Stomach (tissue), 8 donors: ENCODE measurements at regions not wholly inside any gene's neighbourhood (a gene's known extent, or its start where the extent isn't known, plus 50 kb on each side); places are given as distances from the start of the nearest gene placed in this dataset.
A peak's percentile ranks its signal among the peaks of the same experiment; 100 is the strongest.

Experiments used
- DNase-seq, 2 donors: peaks; one replicate each; pipeline versions ENCODE4 v3.0.0 to v3.0.0-alpha.2; 2013 to 2019
- H3K27ac ChIP-seq, 5 donors: fragments of 200-600 bp in 4 of 5; sonication (generic) in 4 of 5; one replicate each; pipeline ENCODE4 v1.5.1; 2013 to 2019; ENCODE audit warnings: mild to moderate bottlenecking in 1 of 5, moderate library complexity in 1 of 5
- H3K27me3 ChIP-seq, 3 donors: fragments of 200-600 bp; sonication (generic); one replicate each; pipeline ENCODE4 v1.5.1; 2017 to 2019; ENCODE audit warnings: mixed run types in 1 of 3
- H3K36me3 ChIP-seq, 4 donors: fragments of 200-600 bp; sonication (generic); 1 replicate in 3 of 4; 2 replicates in 1 of 4; pipeline ENCODE4 v1.5.1; 2016 to 2019
- H3K4me1 ChIP-seq, 4 donors: fragments of 200-600 bp; sonication (generic); one replicate each; pipeline ENCODE4 v1.5.1; 2016 to 2019
- H3K4me3 ChIP-seq, 4 donors: fragments of 200-600 bp; sonication (generic) in 3 of 4; one replicate each; pipeline ENCODE4 v1.5.1; 2016 to 2019; ENCODE audit warnings: mild to moderate bottlenecking in 1 of 4
- H3K9me3 ChIP-seq, 4 donors: fragments of 200-600 bp; sonication (generic); one replicate each; pipeline ENCODE4 v1.5.1; 2016 to 2019
- CTCF ChIP-seq, 7 experiments: fragments of 450-650 bp in 4 of 7; fragments of 200-600 bp in 3 of 7; sonication (generic) in 3 of 7; IDR thresholded peaks; one replicate each; pipeline ENCODE4 v1.5.1; 2016 to 2019; ENCODE audit warnings: antibody characterized with exemption in 7 of 7, control low read depth in 2 of 7, mild to moderate bottlenecking in 1 of 7
- EP300 ChIP-seq: sonication (generic); formaldehyde crosslinking; IDR thresholded peaks from one replicate; pipeline ENCODE4 v1.6.1; 2017; ENCODE audit warnings: antibody characterized with exemption
- POLR2A ChIP-seq, 4 donors: fragments of 450-650 bp; IDR thresholded peaks; one replicate each; pipeline ENCODE4 v1.6.1; 2016; ENCODE audit warnings: antibody characterized with exemption in 4 of 4, control low read depth in 2 of 4, mild to moderate bottlenecking in 1 of 4, moderate library complexity in 1 of 4
- POLR2AphosphoS5 ChIP-seq, 3 donors: sonication (generic); formaldehyde crosslinking; IDR thresholded peaks; one replicate each; pipeline ENCODE4 v1.6.1; 2016; ENCODE audit warnings: antibody characterized with exemption in 3 of 3
- WGBS, 5 donors: extraction: QIAGEN DNeasy Blood & Tissue Kit in 3 of 5; methylation state at CpG; one replicate each; pipeline versions ENCODE4 v1.1.5 to v1.1.7; 2013 to 2018; 5-methylcytosine and 5-hydroxymethylcytosine counted together
- intact Hi-C: fragments of 100-400 bp; cut with DNase I; formaldehyde crosslinking; loops from one replicate; pipeline ENCODE4 v1.15.1; 2023; ENCODE audit warnings: low total_unique reads
- donor health status: healthy with polysubstance abuse.
- donor health status: Bipolar disorder and iron deficiency.
- donor health status: healthy.

- no peaks in the 10 kb centered on the region for H3K36me3 ChIP-seq
- H3K9me3 ChIP-seq: no peaks in the 10 kb centered on the region
- intact Hi-C loops: no loop called here
- DNase-seq: no peak
- peaks cover 14 to 40% (median 25%) of the 10 kb centered on the region in 4 donors for H3K4me1 ChIP-seq
- H3K4me3 ChIP-seq: no peak overlapping the region
- 62 to 76% (median 72%) methylated on average over 2 of the region's 2 CpGs for WGBS, 5 donors
- no peaks in the 10 kb centered on the region for H3K27me3 ChIP-seq
- TF ChIP-seq EP300 (no peak), POLR2A (IDR thresholded peaks at IDR 0.05) (no peak), POLR2AphosphoS5 (IDR thresholded peaks at IDR 0.05) (no peak), CTCF (IDR thresholded peaks at IDR 0.05) (no peak)
- no peak overlapping the region for H3K27ac ChIP-seq
Measured at GRCh38 chr10:78540355-78541076, 506.9 kb downstream of the RPS24 start.

GRCh38 chr10:78541481-78542140, 507.9 kb downstream of the RPS24 start:
- Histone ChIP-seq H3K4me1 (peaks cover 14 to 40% (median 25%) of the 10 kb centered on the region in 4 donors), H3K4me3 (no peak overlapping the region)

GRCh38 chr10:78542141-78542489, 508.5 kb downstream of the RPS24 start:
- peak overlapping the region in 3 of 5 donors; percentile 73 to 82 (median 76) for H3K27ac ChIP-seq
- no peaks in the 10 kb centered on the region for H3K9me3 ChIP-seq
- TF ChIP-seq POLR2A (IDR thresholded peaks at IDR 0.05) (no peak), POLR2AphosphoS5 (IDR thresholded peaks at IDR 0.05) (no peak), EP300 (no peak), CTCF (IDR thresholded peaks at IDR 0.05) (no peak)
- no peak for DNase-seq
- H3K36me3 ChIP-seq: no peaks in the 10 kb centered on the region
- H3K4me3 ChIP-seq: no peak overlapping the region
- H3K4me1 ChIP-seq: peaks cover 14 to 40% (median 25%) of the 10 kb centered on the region in 4 donors
- intact Hi-C loops: no loop called here
- H3K27me3 ChIP-seq: no peaks in the 10 kb centered on the region
- WGBS, 5 donors: 69 to 79% (median 77%) methylated on average over 6 of the region's 6 CpGs

More at GRCh38 chr10:78541481-78542140, 507.9 kb downstream of the RPS24 start:
- intact Hi-C loops: no loop called here
- no peaks in the 10 kb centered on the region for H3K27me3 ChIP-seq
- H3K27ac ChIP-seq: peak overlapping the region in 2 of 5 donors; percentile 76 to 82
- no peak for DNase-seq
- TF ChIP-seq POLR2AphosphoS5 (IDR thresholded peaks at IDR 0.05): no peak
- no peak for TF ChIP-seq CTCF (IDR thresholded peaks at IDR 0.05)
- no peak for TF ChIP-seq POLR2A (IDR thresholded peaks at IDR 0.05)
- H3K36me3 ChIP-seq: no peaks in the 10 kb centered on the region
- 48 to 76% (median 53%) methylated on average over 3 to 4 of the region's 4 CpGs for WGBS, 5 donors
- no peaks in the 10 kb centered on the region for H3K9me3 ChIP-seq

- WGBS, 5 donors: 58 to 84% (median 66%) methylated on average over 5 to 7 of the region's 7 CpGs
- Histone ChIP-seq H3K27me3 (no peaks in the 10 kb centered on the region), H3K4me3 (no peak overlapping the region), H3K36me3 (no peaks in the 10 kb centered on the region), H3K4me1 (peaks cover 14 to 40% (median 25%) of the 10 kb centered on the region in 4 donors), H3K27ac (peak overlapping the region in 4 of 5 donors; percentile 68 to 82 (median 74)), H3K9me3 (no peaks in the 10 kb centered on the region)
- no peak for DNase-seq
- intact Hi-C loops: no loop called here
- TF ChIP-seq EP300 (no peak), POLR2A (IDR thresholded peaks at IDR 0.05) (no peak), POLR2AphosphoS5 (IDR thresholded peaks at IDR 0.05) (no peak), CTCF (IDR thresholded peaks at IDR 0.05) (no peak)
Measured at GRCh38 chr10:78542521-78542920, 508.9 kb downstream of the RPS24 start.
